ENCODE measurements at regions not wholly inside any gene's neighbourhood (a gene's known extent, or its start where the extent isn't known, plus 50 kb on each side); places are given as distances from the start of the nearest gene placed in this dataset.

DNA sequence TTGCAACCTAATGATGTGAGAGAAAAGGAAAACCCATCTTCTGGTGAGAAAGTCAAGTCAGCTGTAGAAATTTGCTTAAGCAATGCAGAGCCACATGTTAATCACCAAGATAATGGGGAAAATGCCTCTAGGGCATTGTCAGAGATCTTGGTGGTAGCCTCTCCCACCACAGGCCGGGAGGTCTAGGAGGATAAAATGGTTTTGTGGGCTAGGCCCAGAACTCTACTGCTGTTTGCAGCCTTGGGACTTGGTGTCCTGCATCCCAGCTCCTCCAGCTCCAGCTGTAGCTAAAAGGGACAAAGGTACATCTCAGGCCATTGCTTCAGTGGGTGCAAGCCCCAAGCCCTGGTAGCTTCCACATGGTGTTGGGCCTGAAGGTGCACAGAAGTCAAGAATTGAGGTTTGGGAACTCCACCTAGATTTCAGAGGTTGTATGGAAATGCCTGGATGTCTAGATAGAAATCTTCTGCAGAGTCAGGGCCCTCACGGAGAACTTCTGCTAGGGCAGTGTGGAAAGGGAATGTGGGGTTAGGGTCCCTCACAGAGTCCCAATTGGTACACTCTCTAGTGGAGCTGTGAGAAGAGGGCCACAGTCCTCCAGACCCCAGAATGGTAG, 382.2 kb upstream of the KLHL1 start:
- TF ChIP-seq GATA3 (IDR thresholded peaks at IDR 0.05; ENCODE audit: low read depth, low read length) (no peak), GATA2 (IDR thresholded peaks at IDR 0.05; ENCODE audit: low read depth, low read length) (no peak)
